Mesothelial cell of epicardium (in vitro differentiated cells): ENCODE measurements at regions not wholly inside any gene's neighbourhood (a gene's known extent, or its start where the extent isn't known, plus 50 kb on each side); places are given as distances from the start of the nearest gene placed in this dataset.

Source experiments
- DNase-seq, 2 experiments: peaks; one replicate each; pipeline ENCODE4 v3.0.0; 2021; ENCODE audit warnings: low spot score in 2 of 2; ENCODE audit not compliant: unreplicated experiment in 2 of 2
- H3K27ac Mint-ChIP-seq: 2 replicates; pipeline ENCODE4 v1.8.0; 2021; ENCODE audit warnings: mixed read lengths
- H3K27me3 Mint-ChIP-seq: 2 replicates; pipeline ENCODE4 v1.8.0; 2021; ENCODE audit warnings: low read depth, mixed read lengths
- H3K36me3 Mint-ChIP-seq: 2 replicates; pipeline ENCODE4 v1.8.0; 2021; ENCODE audit warnings: mixed read lengths
- H3K4me1 Mint-ChIP-seq: 2 replicates; pipeline ENCODE4 v1.8.0; 2021; ENCODE audit warnings: mixed read lengths
- H3K4me3 Mint-ChIP-seq: 2 replicates; pipeline ENCODE4 v1.8.0; 2021; ENCODE audit warnings: mild to moderate bottlenecking, moderate library complexity, mixed read lengths
- H3K9me3 Mint-ChIP-seq: 2 replicates; pipeline ENCODE4 v1.8.0; 2021; ENCODE audit warnings: mixed read lengths
- TF ChIP-seq, protein P1 (sequence below): fragments of 200-600 bp; sonication (generic); IDR thresholded peaks from one replicate; pipeline ENCODE4 v1.5.0; 2021; ENCODE audit warnings: antibody characterized with exemption; ENCODE audit not compliant: unreplicated experiment

DNA sequence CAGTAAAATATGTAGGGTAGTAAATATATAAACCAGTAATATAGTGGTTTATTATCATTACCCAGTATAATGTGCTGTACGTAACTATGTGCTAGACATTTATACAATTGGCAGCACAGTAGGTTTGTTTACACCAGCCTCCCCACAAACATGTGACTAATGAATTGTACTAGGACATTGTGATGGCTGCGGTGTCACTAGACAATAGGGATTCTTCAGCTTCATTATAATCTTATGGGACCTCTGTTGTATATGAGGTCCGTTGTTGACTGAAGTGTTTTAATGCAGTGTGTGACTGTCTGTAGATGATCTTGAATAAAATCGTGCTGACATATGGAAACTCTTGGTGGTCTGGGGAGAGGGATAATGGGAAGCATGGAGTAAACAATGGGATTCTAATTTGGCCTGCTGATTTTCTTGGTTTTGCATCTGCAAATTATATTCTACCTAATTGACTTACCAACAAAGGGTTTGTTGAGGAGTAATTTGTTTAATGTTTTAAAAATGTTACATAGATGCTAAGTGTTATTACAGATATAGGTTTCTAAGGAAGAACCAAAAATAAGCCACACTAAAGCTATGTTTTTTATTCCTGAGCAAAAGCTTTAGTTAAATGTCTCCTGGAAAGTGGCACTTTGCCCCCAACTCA is 496.5 kb upstream of the TBL1XR1 start:
- no peak for DNase-seq
- Mint-ChIP-seq H3K9me3 (peaks cover 2% of the 10 kb centered on the region), H3K4me1 (peaks cover 18% of the 10 kb centered on the region), H3K27ac (peak overlapping the region; percentile 93), H3K4me3 (no peak overlapping the region), H3K27me3 (no peaks in the 10 kb centered on the region), H3K36me3 (no peaks in the 10 kb centered on the region)
- TF ChIP-seq, protein P1, sequence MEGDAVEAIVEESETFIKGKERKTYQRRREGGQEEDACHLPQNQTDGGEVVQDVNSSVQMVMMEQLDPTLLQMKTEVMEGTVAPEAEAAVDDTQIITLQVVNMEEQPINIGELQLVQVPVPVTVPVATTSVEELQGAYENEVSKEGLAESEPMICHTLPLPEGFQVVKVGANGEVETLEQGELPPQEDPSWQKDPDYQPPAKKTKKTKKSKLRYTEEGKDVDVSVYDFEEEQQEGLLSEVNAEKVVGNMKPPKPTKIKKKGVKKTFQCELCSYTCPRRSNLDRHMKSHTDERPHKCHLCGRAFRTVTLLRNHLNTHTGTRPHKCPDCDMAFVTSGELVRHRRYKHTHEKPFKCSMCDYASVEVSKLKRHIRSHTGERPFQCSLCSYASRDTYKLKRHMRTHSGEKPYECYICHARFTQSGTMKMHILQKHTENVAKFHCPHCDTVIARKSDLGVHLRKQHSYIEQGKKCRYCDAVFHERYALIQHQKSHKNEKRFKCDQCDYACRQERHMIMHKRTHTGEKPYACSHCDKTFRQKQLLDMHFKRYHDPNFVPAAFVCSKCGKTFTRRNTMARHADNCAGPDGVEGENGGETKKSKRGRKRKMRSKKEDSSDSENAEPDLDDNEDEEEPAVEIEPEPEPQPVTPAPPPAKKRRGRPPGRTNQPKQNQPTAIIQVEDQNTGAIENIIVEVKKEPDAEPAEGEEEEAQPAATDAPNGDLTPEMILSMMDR: no peak

DNA sequence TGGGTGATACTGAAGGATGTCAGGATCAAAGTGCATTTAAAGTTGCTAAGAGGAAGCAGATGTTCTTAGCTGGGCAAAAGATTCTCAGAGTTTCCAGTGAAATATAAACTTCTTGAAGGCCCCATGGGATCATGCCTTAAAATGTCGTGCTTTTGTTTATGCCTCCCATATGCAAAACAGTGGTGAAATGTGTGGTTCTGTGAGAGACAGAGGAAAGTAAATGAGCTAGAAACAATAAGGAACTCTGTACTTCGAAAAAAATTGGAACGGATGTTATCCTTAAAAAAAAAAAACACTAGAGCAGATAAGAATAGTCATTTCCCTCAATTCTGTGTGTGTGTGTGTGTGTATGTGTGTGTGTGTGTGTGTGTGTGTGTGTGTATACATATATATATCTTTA is 497.0 kb upstream of the TBL1XR1 start:
- no peaks in the 10 kb centered on the region for H3K27me3 Mint-ChIP-seq
- DNase-seq: no peak
- TF ChIP-seq, protein P1: no peak
- H3K27ac Mint-ChIP-seq: peak overlapping the region; percentile 93
- peaks cover 18% of the 10 kb centered on the region for H3K4me1 Mint-ChIP-seq
- H3K4me3 Mint-ChIP-seq: no peak overlapping the region
- H3K36me3 Mint-ChIP-seq: no peaks in the 10 kb centered on the region
- peaks cover 2% of the 10 kb centered on the region for H3K9me3 Mint-ChIP-seq

DNA sequence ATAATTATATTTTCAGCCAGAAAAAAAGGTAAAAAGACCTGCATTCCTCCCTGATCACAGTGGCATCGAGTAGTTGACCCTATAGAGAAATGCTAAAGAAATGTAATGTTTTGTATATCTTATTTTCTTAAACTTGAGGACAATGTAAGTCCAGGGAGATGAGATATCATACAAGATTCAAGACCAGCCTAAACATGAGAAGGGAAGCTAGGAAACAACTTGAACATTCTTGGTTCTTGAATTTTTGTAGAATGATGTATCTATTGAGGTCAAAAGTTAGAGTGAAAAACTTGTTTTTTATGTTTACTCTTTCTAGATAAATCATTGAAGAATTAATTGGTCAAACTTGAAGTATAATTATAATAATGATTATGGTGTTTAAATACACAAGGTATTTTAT is 497.7 kb upstream of the TBL1XR1 start:
- Mint-ChIP-seq H3K9me3 (peaks cover 1% of the 10 kb centered on the region), H3K4me1 (peaks cover 18% of the 10 kb centered on the region), H3K27me3 (no peaks in the 10 kb centered on the region), H3K27ac (no peak overlapping the region), H3K4me3 (no peak overlapping the region), H3K36me3 (no peaks in the 10 kb centered on the region)
- TF ChIP-seq, protein P1: no peak
- DNase-seq: no peak

DNA sequence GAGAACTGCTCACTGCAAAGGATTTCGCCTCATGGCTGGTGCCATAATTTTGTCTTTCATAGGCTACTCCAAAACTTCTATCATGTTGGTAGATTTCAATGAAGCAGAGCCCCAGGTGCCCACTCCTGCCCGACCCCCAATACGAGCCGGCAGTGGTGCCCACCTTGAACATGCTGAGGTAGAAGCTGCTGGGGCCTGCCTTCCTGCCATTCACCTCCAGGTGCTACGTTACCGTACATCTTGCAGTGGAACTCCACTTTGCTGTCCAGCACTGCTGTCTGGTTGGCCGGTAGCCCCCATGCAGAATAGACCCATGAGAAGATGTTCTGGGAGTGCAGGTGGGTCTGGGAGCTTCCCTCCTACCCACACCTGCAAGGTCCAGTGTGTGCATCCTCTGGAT is 502.8 kb upstream of the TBL1XR1 start:
- DNase-seq: no peak
- no peaks in the 10 kb centered on the region for H3K27me3 Mint-ChIP-seq
- TF ChIP-seq, protein P1: no peak
- no peak overlapping the region for H3K4me3 Mint-ChIP-seq
- no peaks in the 10 kb centered on the region for H3K4me1 Mint-ChIP-seq
- no peak overlapping the region for H3K27ac Mint-ChIP-seq
- H3K36me3 Mint-ChIP-seq: no peaks in the 10 kb centered on the region
- no peaks in the 10 kb centered on the region for H3K9me3 Mint-ChIP-seq

DNA sequence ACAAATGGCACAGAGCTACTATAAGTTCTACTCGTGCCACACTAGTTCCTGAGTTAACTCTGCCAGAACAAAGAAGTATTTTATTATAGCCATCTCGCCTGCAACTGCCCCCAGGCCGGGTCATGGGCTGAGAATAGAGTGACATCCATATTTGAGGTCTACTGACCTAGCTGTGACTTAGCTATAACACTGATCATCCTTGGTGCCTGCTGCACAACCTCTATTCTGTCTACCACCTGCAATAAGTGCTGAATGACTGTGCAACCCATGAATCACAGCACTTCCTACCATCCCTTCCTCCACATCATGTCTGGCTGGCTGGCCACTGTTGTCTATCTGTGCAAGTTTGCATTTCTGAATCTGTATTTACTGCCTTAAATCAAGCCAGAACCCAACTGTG is 506.5 kb upstream of the TBL1XR1 start:
- no peaks in the 10 kb centered on the region for H3K9me3 Mint-ChIP-seq
- no peak for DNase-seq
- H3K4me1 Mint-ChIP-seq: no peaks in the 10 kb centered on the region
- no peaks in the 10 kb centered on the region for H3K36me3 Mint-ChIP-seq
- no peaks in the 10 kb centered on the region for H3K27me3 Mint-ChIP-seq
- H3K27ac Mint-ChIP-seq: no peak overlapping the region
- TF ChIP-seq, protein P1: no peak
- H3K4me3 Mint-ChIP-seq: no peak overlapping the region
